HCEC 1CT (cell line): ENCODE measurements at regions not wholly inside any gene's neighbourhood (a gene's known extent, or its start where the extent isn't known, plus 50 kb on each side); places are given as distances from the start of the nearest gene placed in this dataset.
A peak's percentile ranks its signal among the peaks of the same experiment; 100 is the strongest.

Experiments used
- DNase-seq: peaks from one replicate; pipeline ENCODE4 v3.0.0-alpha.2; 2017

DNA sequence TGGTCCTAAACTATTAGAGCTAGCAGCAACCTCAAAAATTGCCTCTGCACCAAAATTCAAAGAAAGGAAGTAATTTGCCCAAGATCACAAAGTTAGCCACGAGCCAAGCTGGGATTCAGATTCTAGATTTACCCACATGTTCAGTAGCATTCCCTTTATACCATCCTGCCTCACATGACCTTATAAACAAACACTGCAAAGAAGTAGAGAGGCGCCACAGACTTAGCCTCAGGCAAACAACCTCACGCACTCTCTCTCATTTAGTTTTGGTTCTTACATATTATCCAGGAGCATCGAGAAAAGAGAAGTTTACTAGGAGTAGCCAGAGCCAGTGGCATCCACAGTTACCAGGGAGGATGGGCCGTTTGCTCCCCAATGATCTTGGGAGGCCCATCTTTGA is 226.6 kb downstream of the OSR1 start:
- no peak for DNase-seq

- no peak for DNase-seq
Measured at GRCh38 chr2:19128148-19128547, 230.3 kb downstream of the OSR1 start.

DNA sequence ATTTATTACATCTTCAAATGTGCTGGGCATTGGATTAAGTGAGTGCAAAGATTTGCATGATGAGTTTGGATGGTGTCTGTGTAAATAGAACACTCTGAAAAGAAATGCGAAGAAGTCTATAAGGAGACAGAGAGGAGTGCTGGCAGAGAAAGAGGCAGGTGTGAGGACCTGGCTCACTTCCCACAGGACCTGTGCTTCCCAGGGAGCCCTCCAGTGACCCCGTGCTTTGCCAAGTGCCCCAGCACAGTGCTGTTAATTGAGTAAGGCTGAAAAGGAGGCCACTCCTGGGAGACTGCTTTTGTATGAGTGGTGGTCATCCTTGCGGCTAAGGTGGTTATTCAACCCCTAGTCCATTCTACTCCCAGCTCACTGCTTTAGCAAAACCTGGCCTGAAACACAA is 230.8 kb downstream of the OSR1 start:
- no peak for DNase-seq

- DNase-seq = no peak
Measured at GRCh38 chr2:19125901-19126680, 232.3 kb downstream of the OSR1 start.

DNA sequence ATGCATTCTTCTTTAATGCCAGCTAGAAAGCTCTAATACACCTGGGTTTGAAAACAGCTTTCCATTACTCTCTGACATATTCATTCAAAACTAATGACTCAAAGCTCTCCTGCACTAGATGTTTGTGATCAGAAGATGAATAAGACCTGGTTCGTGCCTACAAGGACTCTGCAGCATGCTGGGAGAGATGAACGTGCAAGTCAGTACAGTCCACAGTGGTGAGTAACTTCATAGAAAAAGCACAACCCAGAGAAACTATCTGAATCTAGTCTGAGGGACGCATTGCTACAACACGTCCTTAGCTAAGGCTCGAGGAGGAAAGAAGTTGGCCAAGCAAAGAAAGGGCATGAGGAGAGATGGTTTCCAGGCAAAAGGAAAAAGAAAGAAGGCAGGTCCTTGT is 234.3 kb downstream of the OSR1 start:
- DNase-seq = peak; percentile 91

DNA sequence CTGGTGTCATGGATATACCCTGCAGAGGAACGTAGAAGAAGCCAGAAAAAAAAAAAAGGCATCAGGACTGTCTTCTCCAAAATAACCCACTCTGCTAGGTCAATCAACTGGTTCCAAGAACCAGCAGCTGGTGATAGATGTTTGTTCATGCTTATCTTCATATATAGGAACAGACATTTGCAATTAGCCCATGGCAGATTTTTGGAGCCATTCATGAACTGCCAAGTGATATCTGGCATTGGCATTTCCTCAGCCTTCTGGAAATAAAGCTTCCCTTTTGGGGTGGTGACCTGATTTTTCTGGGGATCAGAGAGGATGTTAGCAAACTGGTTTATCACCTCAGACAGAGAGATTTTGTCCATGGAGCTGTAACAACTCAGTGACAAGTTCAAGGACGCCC is 234.9 kb downstream of the OSR1 start:
- DNase-seq = no peak

DNA sequence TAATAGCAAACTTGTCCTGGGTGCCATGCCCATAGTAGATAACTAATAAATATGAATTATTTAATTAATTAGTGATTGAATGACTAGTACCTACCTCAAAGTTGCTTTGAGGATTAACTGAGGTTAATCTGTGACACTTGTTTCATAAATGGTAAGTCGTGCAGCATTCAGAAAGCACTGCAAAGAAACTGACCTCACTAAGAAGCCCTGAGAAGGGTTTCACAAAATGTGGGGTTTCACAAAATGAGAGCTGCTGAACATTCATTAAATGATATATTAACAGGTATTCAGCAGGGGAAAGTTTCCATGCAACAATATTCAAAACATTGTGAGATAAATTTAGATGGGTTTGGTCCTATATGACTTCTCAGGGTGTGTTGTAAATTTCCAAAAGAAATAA is 236.2 kb downstream of the OSR1 start:
- no peak for DNase-seq

DNA sequence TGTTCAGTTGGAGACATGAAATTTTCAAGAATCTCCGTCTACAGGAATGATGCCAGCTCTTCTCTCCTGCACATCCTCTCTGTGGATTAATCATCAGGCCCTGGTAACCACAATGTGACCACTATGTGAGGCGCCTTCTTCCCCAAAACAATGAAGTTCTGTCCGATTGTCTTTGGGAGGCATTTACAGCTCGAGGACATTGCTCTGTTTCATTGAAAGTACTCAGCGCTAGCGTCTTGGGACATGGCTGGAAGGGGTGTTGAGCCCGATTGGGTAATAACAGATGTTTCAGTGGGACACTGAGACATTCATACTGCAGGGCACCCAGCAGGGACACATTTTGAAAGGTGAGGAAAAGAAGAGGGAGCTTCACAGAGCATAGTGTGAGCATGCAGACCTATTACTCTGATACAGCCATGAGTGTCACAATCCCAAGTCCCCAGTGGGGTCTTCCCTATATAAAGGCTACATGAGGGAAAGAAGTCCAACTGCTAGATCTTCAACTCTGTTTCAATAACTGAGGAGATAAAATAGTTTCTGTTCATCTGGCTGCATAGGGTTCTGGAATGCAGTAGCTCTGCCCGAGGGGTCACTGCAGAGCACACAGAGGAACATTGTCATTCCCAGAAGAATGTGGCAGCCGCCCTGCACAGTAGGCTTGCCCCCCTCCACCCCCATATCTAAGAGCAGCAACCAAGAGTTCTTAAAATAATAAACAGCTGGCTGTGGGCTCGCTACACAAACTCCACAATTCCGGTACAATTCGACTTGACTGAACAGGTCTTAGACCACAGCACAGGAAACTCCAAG is 237.3 kb downstream of the OSR1 start:
- DNase-seq = peak; percentile 84

DNA sequence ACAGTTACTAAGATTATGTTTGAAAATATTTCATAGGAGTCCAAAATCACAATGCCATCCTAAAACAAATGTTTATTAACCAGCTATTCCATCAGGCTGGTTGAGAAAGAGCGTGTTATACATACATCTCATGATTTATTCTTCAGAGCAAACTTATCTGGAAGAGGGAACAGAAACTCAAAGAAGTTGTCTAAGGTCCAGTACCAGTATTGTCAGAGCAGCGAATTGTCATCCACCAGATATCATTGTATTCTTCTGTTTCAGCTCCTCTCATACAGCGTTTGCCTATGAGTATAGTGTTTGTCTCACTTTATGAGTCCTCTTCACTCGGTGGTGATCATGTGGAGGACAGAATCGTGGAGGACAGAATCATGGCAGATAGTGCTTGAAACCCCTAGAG is 238.2 kb downstream of the OSR1 start:
- no peak for DNase-seq

DNA sequence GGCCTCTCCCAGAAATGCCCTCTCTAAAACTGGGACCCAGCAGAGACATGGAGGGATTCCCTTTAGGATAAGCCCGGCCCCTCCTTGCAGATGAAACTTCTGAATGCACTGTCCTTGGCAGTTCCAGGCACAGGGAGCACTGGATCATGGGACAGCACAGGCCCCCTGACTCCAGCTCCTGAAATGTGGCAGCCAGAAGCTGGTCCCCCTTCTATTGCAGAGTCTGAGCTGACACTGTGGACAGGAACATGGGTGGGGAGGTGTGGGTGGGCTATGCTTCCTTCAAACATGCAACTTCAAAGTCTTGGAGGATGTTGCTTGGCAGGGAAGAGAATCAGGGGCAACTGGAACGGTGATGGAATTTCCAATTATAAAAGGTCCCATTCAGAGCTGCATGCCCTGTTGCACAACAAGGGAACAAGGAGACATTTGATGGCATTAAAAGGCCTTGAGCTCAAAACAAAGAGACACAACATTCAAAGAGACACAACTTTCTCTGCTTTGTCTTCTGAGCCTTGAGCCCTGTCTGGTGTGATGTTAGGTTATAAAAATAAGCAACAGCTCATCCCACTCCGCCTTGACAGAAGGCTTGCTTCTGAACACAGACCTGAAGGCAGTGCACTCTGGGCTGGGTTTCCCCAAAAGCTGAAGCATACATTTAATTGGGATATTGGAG is 239.0 kb downstream of the OSR1 start:
- no peak for DNase-seq

DNA sequence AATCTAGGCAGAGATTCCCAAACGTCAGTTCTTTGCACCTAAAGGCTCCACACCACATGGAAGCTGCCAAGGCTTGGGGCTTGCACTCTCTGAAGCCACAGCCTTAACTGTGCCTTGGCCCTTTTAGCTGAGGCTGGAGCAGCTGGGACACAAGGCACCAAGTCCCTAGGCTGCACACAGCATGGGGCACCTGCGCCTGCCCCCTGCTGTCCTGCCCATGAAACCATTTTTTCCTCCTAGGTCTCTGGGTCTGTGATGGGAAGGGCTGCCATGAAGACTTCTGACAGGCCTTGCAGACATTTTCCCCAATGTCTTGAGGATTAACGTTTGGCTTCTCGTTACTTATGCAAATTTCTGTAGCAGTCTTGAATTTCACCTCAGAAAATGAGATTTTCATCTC is 241.5 kb downstream of the OSR1 start:
- DNase-seq = no peak

DNA sequence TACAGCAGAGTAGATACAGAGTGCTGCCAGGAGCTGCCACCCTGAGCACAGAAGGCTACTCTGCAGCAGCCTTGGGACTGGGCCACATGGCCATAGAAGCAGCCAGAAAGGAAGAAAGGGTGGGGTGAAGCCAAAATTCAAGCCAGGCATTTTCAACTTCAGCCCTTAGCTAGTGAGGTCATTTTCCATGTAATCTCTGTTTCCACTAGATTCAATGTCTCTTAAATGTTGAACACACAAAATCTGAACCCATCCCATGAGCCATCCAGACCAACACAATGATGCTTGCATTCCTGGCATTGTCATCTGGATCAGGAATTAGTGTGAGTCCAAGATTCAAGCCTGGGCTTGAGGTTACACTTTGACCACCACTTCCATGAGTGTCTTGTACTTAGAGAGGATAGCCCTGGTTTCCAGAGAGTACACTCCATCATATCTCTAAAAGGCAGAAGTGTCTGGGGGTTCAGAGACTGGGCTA is 243.6 kb downstream of the OSR1 start:
- no peak for DNase-seq

DNA sequence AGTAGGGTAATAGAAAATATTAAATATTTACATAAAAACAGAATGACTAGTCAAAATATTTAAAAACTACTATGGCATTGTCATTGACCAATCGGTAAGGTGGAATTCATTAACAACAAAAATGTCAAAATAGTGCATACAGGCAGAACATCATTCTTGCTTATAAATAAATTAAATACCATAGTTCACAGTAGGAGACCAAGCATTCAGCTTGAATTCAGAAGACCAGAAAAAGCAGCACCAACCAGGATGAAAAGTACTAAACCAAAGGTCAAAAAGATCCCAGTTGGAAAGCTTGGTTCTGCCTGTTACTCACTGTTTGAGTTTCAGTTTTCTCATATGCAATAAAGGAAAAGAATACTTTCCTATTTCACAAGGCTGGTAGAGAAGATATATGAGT is 244.3 kb downstream of the OSR1 start:
- no peak for DNase-seq

GRCh38 chr2:19111354-19111753 is 247.1 kb downstream of the OSR1 start:
- DNase-seq = no peak

DNA sequence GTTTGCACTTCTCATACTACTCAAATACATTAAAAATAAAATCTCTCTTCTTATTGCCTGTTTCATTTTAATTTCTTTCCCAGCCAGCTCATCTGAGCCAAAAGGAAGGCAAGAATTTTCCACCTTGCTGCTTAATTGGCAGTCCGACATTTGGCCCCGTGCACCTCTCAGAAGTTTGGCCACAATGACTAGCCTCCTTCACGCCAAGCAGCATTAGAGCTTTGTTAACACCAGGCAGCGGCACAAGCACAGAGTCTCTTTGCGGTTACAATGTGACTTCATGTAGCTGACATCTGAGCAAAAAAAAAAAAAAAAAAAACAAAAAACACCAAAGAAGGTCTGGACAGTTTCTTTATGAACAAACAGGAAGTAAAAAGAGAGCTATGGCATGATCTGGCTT is 248.9 kb downstream of the OSR1 start:
- DNase-seq = no peak

DNA sequence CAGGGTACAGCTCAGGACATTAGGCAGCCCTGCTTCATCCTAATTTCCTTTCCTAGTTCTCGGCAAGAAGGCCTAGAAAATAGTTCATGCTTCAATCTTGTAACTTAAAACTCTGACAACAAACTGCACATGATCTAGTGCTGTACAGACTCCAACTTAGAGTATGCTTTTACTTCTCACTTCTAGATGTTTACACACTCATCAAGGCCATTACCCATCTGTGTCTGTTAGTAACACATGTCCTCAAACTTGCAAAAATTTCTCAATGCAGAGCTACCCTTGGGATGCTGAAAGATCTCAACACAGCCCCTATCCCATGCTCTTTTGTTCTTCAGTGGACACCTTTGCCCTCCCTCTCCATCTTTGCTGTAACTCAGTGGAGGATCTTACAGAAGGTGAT is 252.0 kb downstream of the OSR1 start:
- no peak for DNase-seq

GRCh38 chr2:19104503-19104902 is 253.9 kb downstream of the OSR1 start:
- DNase-seq = no peak

DNA sequence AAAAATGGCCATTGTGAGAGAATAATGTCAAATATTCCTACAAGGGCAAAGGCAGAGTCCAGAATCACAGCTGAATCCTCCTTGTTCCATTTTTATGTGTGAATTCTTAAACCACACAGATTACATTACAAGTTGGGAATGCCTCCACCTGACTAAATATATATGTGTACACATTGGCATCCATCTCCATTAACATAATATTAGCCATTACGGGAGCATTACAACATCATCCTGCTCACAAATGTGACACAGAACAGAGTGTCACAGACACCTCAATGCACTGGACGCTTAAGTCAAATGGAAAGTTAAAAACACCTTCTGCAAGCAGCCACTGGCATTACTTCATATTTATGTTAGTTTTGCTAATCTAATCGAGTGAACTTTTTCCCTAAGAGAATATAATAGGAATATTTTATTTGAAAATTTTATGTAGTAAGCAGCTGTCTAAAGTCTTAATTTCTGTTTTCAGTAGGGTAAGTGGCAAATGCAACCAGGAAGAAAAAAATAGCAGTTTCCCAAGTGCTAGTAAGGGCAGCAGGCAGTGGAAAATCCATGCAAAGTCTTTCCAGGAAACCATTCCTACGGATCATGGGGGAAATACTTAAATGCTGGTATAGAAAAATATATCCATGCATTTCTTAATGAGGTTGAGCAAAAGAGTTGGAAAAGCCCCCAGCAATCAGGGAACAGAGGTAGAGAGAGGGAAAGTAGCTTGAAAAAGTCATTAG is 255.6 kb downstream of the OSR1 start:
- no peak for DNase-seq

DNA sequence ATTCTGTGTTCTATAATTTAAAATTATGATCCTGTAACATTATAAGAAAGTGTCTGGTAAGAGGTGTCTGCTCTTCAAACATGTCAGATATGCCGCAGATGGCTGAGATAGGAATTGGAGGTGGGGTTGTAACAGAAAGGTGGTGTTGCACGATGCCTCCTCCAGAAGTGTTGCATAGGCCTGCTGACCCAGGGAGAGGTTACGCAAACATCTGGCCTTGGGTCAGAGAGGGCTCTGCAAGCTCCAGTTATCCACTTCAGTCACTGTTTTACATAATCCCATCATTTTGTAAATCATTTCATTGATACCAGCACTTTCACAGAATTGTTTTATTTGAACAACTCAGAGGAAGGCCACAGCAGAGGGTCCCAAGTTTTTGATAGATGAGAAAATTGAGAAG is 256.5 kb downstream of the OSR1 start:
- DNase-seq = no peak

DNA sequence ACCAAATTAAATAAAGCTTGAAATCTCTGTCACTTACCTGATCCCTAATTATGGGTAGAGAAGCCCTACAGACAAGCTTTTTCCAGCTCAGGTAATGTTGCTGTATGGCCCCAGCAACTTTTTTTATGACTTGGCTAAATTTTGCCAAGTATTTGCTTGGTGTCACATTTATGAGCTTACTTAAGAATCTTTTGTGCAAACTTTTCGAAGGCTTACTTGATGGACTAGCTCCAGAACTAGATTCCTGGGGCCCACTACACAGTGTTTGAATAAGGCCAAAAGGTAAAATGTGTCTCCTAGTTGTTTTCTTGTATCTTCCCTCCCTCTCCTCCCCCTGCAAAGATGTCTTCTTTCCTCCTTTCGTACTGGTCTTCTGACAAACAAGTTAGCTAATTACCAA is 257.9 kb downstream of the OSR1 start:
- DNase-seq = no peak

DNA sequence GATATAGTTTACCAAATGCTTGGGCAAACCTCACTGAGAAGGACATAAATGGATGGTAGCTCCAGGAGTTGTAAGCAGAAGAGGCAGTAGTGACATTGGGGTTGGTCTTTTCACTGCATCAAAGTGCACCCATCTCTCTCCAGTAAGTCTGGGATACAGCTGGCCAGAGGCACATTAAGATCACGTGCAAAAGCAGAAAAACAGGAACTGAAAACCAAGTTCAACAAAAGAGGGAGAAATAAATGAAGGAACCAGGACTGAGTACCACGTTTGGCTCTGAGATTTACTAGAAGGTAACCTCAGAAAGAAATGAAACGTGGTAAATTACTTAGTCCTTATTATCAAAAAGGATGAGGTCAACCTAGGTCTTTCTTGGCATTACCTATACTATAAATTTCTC is 259.2 kb downstream of the OSR1 start:
- no peak for DNase-seq

GRCh38 chr2:19098467-19099160 is 259.8 kb downstream of the OSR1 start:
- DNase-seq = no peak
